Peyer's patch (tissue), 4 donors: ENCODE measurements at regions not wholly inside any gene's neighbourhood (a gene's known extent, or its start where the extent isn't known, plus 50 kb on each side); places are given as distances from the start of the nearest gene placed in this dataset.

Experiments
- CTCF ChIP-seq, 6 experiments: fragments of 450-650 bp in 4 of 6; fragments of 200-600 bp in 2 of 6; sonication (generic) in 1 of 6; IDR thresholded peaks; one replicate each; pipeline ENCODE4 v1.5.1; 2017 to 2019; ENCODE audit warnings: antibody characterized with exemption in 6 of 6, mild to moderate bottlenecking in 3 of 6, moderate library complexity in 1 of 6
- POLR2A ChIP-seq, 2 donors: fragments of 450-650 bp; IDR thresholded peaks; one replicate each; pipeline ENCODE4 v1.5.1; 2017; ENCODE audit warnings: antibody characterized with exemption in 2 of 2, mild to moderate bottlenecking in 2 of 2, moderate library complexity in 2 of 2

DNA sequence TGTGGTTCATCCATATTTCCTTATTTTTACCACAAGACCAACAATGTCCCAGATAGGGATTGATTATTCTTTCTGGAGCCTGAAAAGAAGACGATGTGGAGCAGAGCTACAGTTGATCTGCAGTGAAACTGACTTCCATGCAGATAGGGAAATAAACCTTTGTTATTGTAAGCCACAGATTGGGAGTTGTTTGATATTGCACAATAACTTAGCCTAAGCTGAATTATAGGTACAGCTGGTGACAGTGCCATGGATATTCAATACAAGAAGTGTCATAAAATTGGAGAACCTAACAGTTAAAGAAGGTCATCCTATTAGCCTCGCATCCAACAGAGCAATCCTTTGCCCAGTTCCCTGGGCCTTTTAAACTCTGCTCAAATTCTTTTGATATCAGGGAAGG is 367.7 kb upstream of the PPP2R3A start:
- TF ChIP-seq POLR2A (IDR thresholded peaks at IDR 0.05), result no peak
- TF ChIP-seq CTCF (IDR thresholded peaks at IDR 0.05), result no peak
